Peyer's patch (tissue), 4 donors: ENCODE measurements at regions not wholly inside any gene's neighbourhood (a gene's known extent, or its start where the extent isn't known, plus 50 kb on each side); places are given as distances from the start of the nearest gene placed in this dataset.

Source experiments
- CTCF ChIP-seq, 6 experiments: fragments of 450-650 bp in 4 of 6; fragments of 200-600 bp in 2 of 6; sonication (generic) in 1 of 6; IDR thresholded peaks; one replicate each; pipeline ENCODE4 v1.5.1; 2017 to 2019; ENCODE audit warnings: antibody characterized with exemption in 6 of 6, mild to moderate bottlenecking in 3 of 6, moderate library complexity in 1 of 6
- POLR2A ChIP-seq, 2 donors: fragments of 450-650 bp; IDR thresholded peaks; one replicate each; pipeline ENCODE4 v1.5.1; 2017; ENCODE audit warnings: antibody characterized with exemption in 2 of 2, mild to moderate bottlenecking in 2 of 2, moderate library complexity in 2 of 2

GRCh38 chr6:169087443-169088041 lies 166.1 kb downstream of the THBS2 start:
- TF ChIP-seq POLR2A (IDR thresholded peaks at IDR 0.05) (no peak), CTCF (IDR thresholded peaks at IDR 0.05) (no peak)
